Ovary (tissue), 7 donors: ENCODE measurements at regions not wholly inside any gene's neighbourhood (a gene's known extent, or its start where the extent isn't known, plus 50 kb on each side); places are given as distances from the start of the nearest gene placed in this dataset.

ENCODE experiments used
- DNase-seq, 5 donors: peaks; one replicate each; pipeline ENCODE4 v3.0.0-alpha.2; 2019 to 2020
- H3K27ac ChIP-seq, 2 donors: fragments of 200-600 bp; one replicate each; pipeline versions ENCODE4 v1.5.1 to v1.8.0; 2019 to 2022
- H3K27me3 ChIP-seq: fragments of 200-600 bp; one replicate; pipeline ENCODE4 v1.8.0; 2022
- H3K36me3 ChIP-seq: fragments of 200-600 bp; sonication (generic); one replicate; pipeline ENCODE4 v1.5.1; 2019
- H3K4me1 ChIP-seq: one replicate; pipeline ENCODE4 v1.8.1; 2013; ENCODE audit warnings: mild to moderate bottlenecking, moderate library complexity; ENCODE audit not compliant: insufficient read depth
- H3K4me3 ChIP-seq: fragments of 200-600 bp; sonication (generic); one replicate; pipeline ENCODE4 v1.5.1; 2017
- H3K9me3 ChIP-seq, 2 donors: fragments of 200-600 bp in 1 of 2; sonication (generic) in 1 of 2; one replicate each; pipeline versions ENCODE4 v1.5.1 to v1.8.1; 2013 to 2019; ENCODE audit warnings: mild to moderate bottlenecking in 1 of 2, moderate library complexity in 1 of 2
- CTCF ChIP-seq, 3 donors: fragments of 450-650 bp in 2 of 3; fragments of 200-600 bp in 1 of 3; IDR thresholded peaks; one replicate each; pipeline versions ENCODE4 v1.5.1 to v1.8.0; 2016 to 2022; ENCODE audit warnings: antibody characterized with exemption in 3 of 3, mild to moderate bottlenecking in 1 of 3
- EP300 ChIP-seq: sonication (generic); formaldehyde crosslinking; IDR thresholded peaks from one replicate; pipeline ENCODE4 v1.6.1; 2017; ENCODE audit warnings: antibody characterized with exemption
- POLR2A ChIP-seq: fragments of 450-650 bp; IDR thresholded peaks from one replicate; pipeline ENCODE4 v1.6.1; 2017; ENCODE audit warnings: antibody characterized with exemption, mild to moderate bottlenecking, moderate library complexity
- WGBS, 3 donors: extraction: QIAGEN DNeasy Blood & Tissue Kit in 1 of 3; methylation state at CpG; one replicate each; pipeline versions ENCODE4 v1.1.5 to v1.1.7; 2013 to 2017; 5-methylcytosine and 5-hydroxymethylcytosine counted together
- intact Hi-C, 4 donors: fragments of 100-400 bp; cut with DNase I; formaldehyde crosslinking; loops; one replicate each; pipeline versions ENCODE4 v1.11.0 to v1.15.1; 2022 to 2023
- donor health status: DM: no; HTN: no; CAD: no; lungs with moderate emphysema.
- donor health status: DM: no; HTN: no; CAD: no.
- donor health status: Bipolar disorder and iron deficiency.
- donor health status: DM: no; HTN: no; CAD: no.
- donor health status: DM: yes; HTN: yes; CAD: no.

DNA sequence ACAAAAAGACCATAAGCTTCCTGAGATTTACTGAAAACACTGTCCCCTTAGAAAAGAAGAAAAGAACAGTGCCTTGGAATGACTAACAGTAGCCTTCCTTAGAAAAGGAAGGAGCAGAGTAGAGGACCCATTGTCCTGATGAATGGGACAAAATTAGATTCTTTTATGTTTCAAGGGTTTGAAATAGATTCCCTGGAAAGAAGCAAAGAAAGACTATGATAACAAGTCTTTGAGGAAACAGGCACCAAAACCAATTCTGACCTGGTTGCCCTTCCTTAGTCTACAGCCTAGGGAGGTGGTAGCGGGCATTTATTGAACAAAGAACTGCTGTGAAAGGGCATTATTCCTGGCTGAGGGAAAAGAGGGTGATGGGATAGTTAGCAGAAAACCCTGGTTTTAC, 1024.8 kb downstream of the TBL1XR1 start:
- no peak overlapping the region for H3K27ac ChIP-seq
- H3K9me3 ChIP-seq: no peaks in the 10 kb centered on the region
- intact Hi-C loops: no loop called here
- H3K4me3 ChIP-seq: no peak overlapping the region
- 96 to 100% (median 100%) methylated on average over 1 of the region's 1 CpG for WGBS, 3 donors
- H3K36me3 ChIP-seq: no peaks in the 10 kb centered on the region
- H3K4me1 ChIP-seq: no peaks in the 10 kb centered on the region
- TF ChIP-seq EP300 (no peak), POLR2A (no peak), CTCF (IDR thresholded peaks at IDR 0.05) (no peak)
- no peaks in the 10 kb centered on the region for H3K27me3 ChIP-seq
- no peak for DNase-seq

- H3K27ac ChIP-seq: no peak overlapping the region
- intact Hi-C loops: no loop called here
- no peak for DNase-seq
- no peaks in the 10 kb centered on the region for H3K27me3 ChIP-seq
- no peak for TF ChIP-seq CTCF (IDR thresholded peaks at IDR 0.05)
- TF ChIP-seq POLR2A: no peak
- TF ChIP-seq EP300: no peak
- 52 to 60% (median 58%) methylated on average over 2 of the region's 2 CpGs for WGBS, 3 donors
- H3K36me3 ChIP-seq: no peaks in the 10 kb centered on the region
- no peaks in the 10 kb centered on the region for H3K4me1 ChIP-seq
- H3K4me3 ChIP-seq: no peak overlapping the region
- no peaks in the 10 kb centered on the region for H3K9me3 ChIP-seq
Observed at GRCh38 chr3:176167272-176167671, 1030.0 kb downstream of the TBL1XR1 start.

- intact Hi-C loops: no loop called here
- H3K27me3 ChIP-seq: no peaks in the 10 kb centered on the region
- no peaks in the 10 kb centered on the region for H3K4me1 ChIP-seq
- no peak for DNase-seq
- H3K9me3 ChIP-seq: no peaks in the 10 kb centered on the region
- no peak overlapping the region for H3K27ac ChIP-seq
- TF ChIP-seq EP300 (no peak), CTCF (IDR thresholded peaks at IDR 0.05) (no peak), POLR2A (no peak)
- H3K36me3 ChIP-seq: no peaks in the 10 kb centered on the region
- H3K4me3 ChIP-seq: no peak overlapping the region
Observed at GRCh38 chr3:176160997-176161396, 1036.3 kb downstream of the TBL1XR1 start.

DNA sequence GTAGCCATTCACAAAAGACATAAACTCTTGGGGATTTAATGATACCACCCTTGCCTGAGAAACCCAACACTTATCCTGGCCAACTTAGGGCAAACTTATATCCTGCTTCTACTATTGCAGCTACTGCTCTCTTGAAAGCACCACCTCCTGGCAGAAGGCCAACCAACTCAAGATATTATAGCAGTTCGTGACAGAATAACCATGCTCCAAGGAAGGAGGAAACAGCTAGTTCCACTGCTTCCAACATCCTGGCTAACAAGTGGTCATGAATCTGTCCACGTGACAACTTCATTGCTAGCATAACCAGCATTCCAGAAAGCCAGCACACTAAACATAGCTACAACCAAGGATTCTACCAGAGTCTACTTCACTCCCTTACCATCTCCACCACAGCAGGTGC, 1037.5 kb downstream of the TBL1XR1 start:
- Histone ChIP-seq H3K9me3 (no peaks in the 10 kb centered on the region), H3K27ac (no peak overlapping the region), H3K4me3 (no peak overlapping the region), H3K36me3 (no peaks in the 10 kb centered on the region), H3K4me1 (no peaks in the 10 kb centered on the region), H3K27me3 (no peaks in the 10 kb centered on the region)
- intact Hi-C loops: no loop called here
- 77 to 84% (median 78%) methylated on average over 2 of the region's 2 CpGs for WGBS, 3 donors
- no peak for DNase-seq
- TF ChIP-seq EP300 (no peak), CTCF (IDR thresholded peaks at IDR 0.05) (no peak), POLR2A (no peak)

DNA sequence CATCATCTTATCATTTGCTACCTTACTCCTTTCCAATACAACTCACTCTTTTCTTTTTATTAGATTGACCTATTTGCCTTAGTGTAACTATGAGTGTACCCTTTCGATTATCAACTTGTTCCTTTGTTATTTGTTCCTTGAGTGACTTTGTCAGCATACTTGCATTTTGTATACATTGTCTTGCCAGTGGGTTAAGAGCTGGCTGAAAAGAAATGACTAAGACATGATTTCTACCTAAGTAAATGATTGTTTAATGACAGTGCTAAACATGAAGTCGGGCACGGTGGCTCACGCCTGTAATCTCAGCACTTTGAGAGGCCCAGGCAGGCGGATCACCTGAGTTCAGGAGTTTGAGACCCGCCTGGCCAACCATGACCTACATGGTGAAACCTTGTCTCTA, 1042.3 kb downstream of the TBL1XR1 start:
- TF ChIP-seq POLR2A: no peak
- no peak for TF ChIP-seq EP300
- no peak for TF ChIP-seq CTCF (IDR thresholded peaks at IDR 0.05)
- WGBS, 3 donors: 86 to 93% (median 89%) methylated on average over 6 of the region's 6 CpGs
- Histone ChIP-seq H3K9me3 (no peaks in the 10 kb centered on the region), H3K36me3 (no peaks in the 10 kb centered on the region), H3K27ac (no peak overlapping the region), H3K4me3 (no peak overlapping the region), H3K4me1 (no peaks in the 10 kb centered on the region), H3K27me3 (no peaks in the 10 kb centered on the region)
- intact Hi-C loops: no loop called here
- no peak for DNase-seq
